SK-N-SH (cell line): ENCODE measurements at regions not wholly inside any gene's neighbourhood (a gene's known extent, or its start where the extent isn't known, plus 50 kb on each side); places are given as distances from the start of the nearest gene placed in this dataset.

ENCODE experiments used
- CTCF ChIA-PET: fragments of 300-600, 350-600 bp; formaldehyde crosslinking; extraction: SDS; loops from one replicate; lab custom pipeline; 2021; lab: Yijun Ruan, JAX
- POLR2A ChIA-PET: fragments of 350-600 bp; sonication (Branson Sonifier 250); formaldehyde crosslinking; extraction: SDS; loops from one replicate; lab custom pipeline; 2020; ENCODE audit warnings: antibody characterized with exemption, inconsistent platforms; lab: Yijun Ruan, JAX
- DNase-seq: peaks from one replicate; pipeline ENCODE4 v3.0.0; 2012
- H2AFZ ChIP-seq: fragments of 200-600 bp; sonication (generic); 2 replicates; pipeline ENCODE4 v1.8.1; 2016; ENCODE audit warnings: antibody characterized with exemption, mild to moderate bottlenecking, low read depth
- H3F3A ChIP-seq: fragments of 200-600 bp; sonication (generic); replicated peaks from 2 replicates; pipeline ENCODE3; 2016; ENCODE audit warnings: antibody characterized with exemption, mild to moderate bottlenecking; ENCODE audit not compliant: insufficient read depth
- H3K27ac ChIP-seq, 2 experiments: fragments of 200-500 bp in 1 of 2; fragments of 200-600 bp in 1 of 2; sonication (Bioruptor generic) in 1 of 2; sonication (generic), shearing (Covaris generic) in 1 of 2; 2 replicates each; pipeline versions ENCODE4 v1.5.1 to v1.6.1; 2014 to 2016; ENCODE audit warnings: low read depth in 2 of 2, inconsistent platforms in 1 of 2, low read length in 1 of 2, mild to moderate bottlenecking in 1 of 2, mixed read lengths in 1 of 2
- H3K27me3 ChIP-seq: fragments of 200-600 bp; sonication (generic), shearing (Covaris generic); 2 replicates; pipeline ENCODE4 v1.6.1; 2016; ENCODE audit warnings: mixed run types; ENCODE audit not compliant: insufficient read depth
- H3K36me3 ChIP-seq, 2 experiments: fragments of 200-500 bp in 1 of 2; fragments of 200-600 bp in 1 of 2; sonication (Bioruptor generic) in 1 of 2; sonication (generic) in 1 of 2; replicated peaks in 1 of 2; 2 replicates each; pipeline versions ENCODE3 to v1.5.1; 2014 to 2016; ENCODE audit warnings: low read length in 1 of 2, mild to moderate bottlenecking in 1 of 2; ENCODE audit not compliant: insufficient read depth in 2 of 2, control insufficient read depth in 1 of 2
- H3K4me1 ChIP-seq, 2 experiments: fragments of 200-500 bp in 1 of 2; fragments of 200-600 bp in 1 of 2; sonication (Bioruptor generic) in 1 of 2; sonication (generic), shearing (Covaris generic) in 1 of 2; 2 replicates each; pipeline versions ENCODE4 v1.5.1 to v1.6.1; 2014 to 2016; ENCODE audit warnings: low read depth in 1 of 2, low read length in 1 of 2, mixed run types in 1 of 2; ENCODE audit not compliant: insufficient read depth in 2 of 2, control insufficient read depth in 1 of 2
- H3K4me2 ChIP-seq: fragments of 200-600 bp; sonication (generic), shearing (Covaris generic); 2 replicates; pipeline ENCODE4 v1.6.1; 2017; ENCODE audit warnings: mixed run types
- H3K4me3 ChIP-seq, 2 experiments: fragments of 200-500 bp in 1 of 2; fragments of 200-600 bp in 1 of 2; sonication (Bioruptor generic) in 1 of 2; sonication (generic), shearing (Covaris generic) in 1 of 2; 2 replicates each; pipeline versions ENCODE4 v1.5.1 to v1.8.1; 2014 to 2016; ENCODE audit warnings: low read depth in 2 of 2, inconsistent platforms in 1 of 2, low read length in 1 of 2, mild to moderate bottlenecking in 1 of 2, mixed read lengths in 1 of 2, moderate library complexity in 1 of 2
- H3K79me2 ChIP-seq: fragments of 200-600 bp; sonication (generic); 2 replicates; pipeline ENCODE4 v1.8.1; 2017; ENCODE audit warnings: mild to moderate bottlenecking; ENCODE audit not compliant: insufficient read depth
- H3K9ac ChIP-seq: fragments of 200-600 bp; sonication (generic); 2 replicates; pipeline ENCODE4 v1.6.1; 2017; ENCODE audit warnings: mixed run types
- H3K9me2 ChIP-seq: fragments of 200-600 bp; sonication (generic); 2 replicates; pipeline ENCODE4 v1.6.1; 2017; ENCODE audit warnings: mixed run types
- H3K9me3 ChIP-seq: fragments of 200-600 bp; sonication (generic); 2 replicates; pipeline ENCODE4 v1.6.1; 2017; ENCODE audit warnings: mixed run types, mild to moderate bottlenecking, moderate library complexity
- H4K20me1 ChIP-seq: fragments of 200-600 bp; sonication (generic); 2 replicates; pipeline ENCODE4 v1.6.1; 2017; ENCODE audit warnings: mild to moderate bottlenecking, mixed run types; ENCODE audit not compliant: insufficient read depth
- CHD2 ChIP-seq: fragments of 150-350 bp; IDR thresholded peaks from 2 replicates; pipeline ENCODE4 v1.6.1; 2018; ENCODE audit warnings: low read length; ENCODE audit not compliant: partially characterized antibody
- EZH2phosphoT487 ChIP-seq: fragments of 200-600 bp; sonication (generic); IDR thresholded peaks from 2 replicates; pipeline ENCODE4 v1.6.1; 2017; ENCODE audit warnings: low read depth, mixed run types, mild to moderate bottlenecking, antibody characterized with exemption, moderate library complexity, borderline replicate concordance
- FOSL2 ChIP-seq: IDR thresholded peaks from 2 replicates; pipeline ENCODE4 v1.4.0; 2012; ENCODE audit warnings: low read depth, mild to moderate bottlenecking, moderate library complexity, borderline replicate concordance
- GABPA ChIP-seq: IDR thresholded peaks from 2 replicates; pipeline ENCODE4 v1.4.0; 2012; ENCODE audit warnings: low read depth, mild to moderate bottlenecking
- GATA2 ChIP-seq: sonication (generic); formaldehyde crosslinking; IDR thresholded peaks from 2 replicates; pipeline ENCODE4 v1.5.0; 2020; ENCODE audit warnings: mild to moderate bottlenecking, missing genetic modification reagents
- IRF3 ChIP-seq: fragments of 150-350 bp; IDR thresholded peaks from 2 replicates; pipeline ENCODE4 v1.6.1; 2016; ENCODE audit warnings: mild to moderate bottlenecking, low read depth, low read length
- MEF2A ChIP-seq: IDR thresholded peaks from 2 replicates; pipeline ENCODE4 v1.4.0; 2012; ENCODE audit warnings: low read depth, borderline replicate concordance
- MXI1 ChIP-seq: IDR thresholded peaks from 2 replicates; pipeline ENCODE4 v1.6.1; 2012; ENCODE audit warnings: mild to moderate bottlenecking, low read depth, low read length, improper control_type of control experiment
- RAD21 ChIP-seq: IDR thresholded peaks from 2 replicates; pipeline ENCODE4 v1.6.1; 2012; ENCODE audit warnings: mild to moderate bottlenecking, low read length
- REST ChIP-seq: IDR thresholded peaks from 2 replicates; pipeline ENCODE4 v1.6.1; 2012; ENCODE audit warnings: mild to moderate bottlenecking, low read depth, low read length, moderate library complexity
- RXRA ChIP-seq: IDR thresholded peaks from 2 replicates; pipeline ENCODE4 v1.4.0; 2012; ENCODE audit warnings: low read depth, mild to moderate bottlenecking, borderline replicate concordance
- WGBS: methylation state at CpG from one replicate; pipeline ENCODE4 v1.1.6; 2017; ENCODE audit warnings: low lambda C conversion rate; 5-methylcytosine and 5-hydroxymethylcytosine counted together
- TF ChIP-seq, protein P1 (sequence below): IDR thresholded peaks from 2 replicates; pipeline ENCODE4 v1.4.0; 2012; ENCODE audit warnings: low read depth, borderline replicate concordance
- TF ChIP-seq, protein P2 (sequence below): IDR thresholded peaks from 2 replicates; pipeline ENCODE4 v1.4.0; 2012; ENCODE audit warnings: low read depth, borderline replicate concordance
- TF ChIP-seq, protein P3 (sequence below): IDR thresholded peaks from 2 replicates; pipeline ENCODE4; 2012

- TF ChIP-seq IRF3: no peak
- no peak for TF ChIP-seq MXI1
- TF ChIP-seq, protein P1, sequence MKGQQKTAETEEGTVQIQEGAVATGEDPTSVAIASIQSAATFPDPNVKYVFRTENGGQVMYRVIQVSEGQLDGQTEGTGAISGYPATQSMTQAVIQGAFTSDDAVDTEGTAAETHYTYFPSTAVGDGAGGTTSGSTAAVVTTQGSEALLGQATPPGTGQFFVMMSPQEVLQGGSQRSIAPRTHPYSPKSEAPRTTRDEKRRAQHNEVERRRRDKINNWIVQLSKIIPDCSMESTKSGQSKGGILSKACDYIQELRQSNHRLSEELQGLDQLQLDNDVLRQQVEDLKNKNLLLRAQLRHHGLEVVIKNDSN: no peak
- no peak for TF ChIP-seq CHD2
- TF ChIP-seq REST: no peak
- TF ChIP-seq RAD21: no peak
- no peak for TF ChIP-seq FOSL2
- no peak for TF ChIP-seq EZH2phosphoT487
These were observed 193.5 kb upstream of the FAT1 start (continued) for GRCh38 chr4:186917136-186917535.

DNA sequence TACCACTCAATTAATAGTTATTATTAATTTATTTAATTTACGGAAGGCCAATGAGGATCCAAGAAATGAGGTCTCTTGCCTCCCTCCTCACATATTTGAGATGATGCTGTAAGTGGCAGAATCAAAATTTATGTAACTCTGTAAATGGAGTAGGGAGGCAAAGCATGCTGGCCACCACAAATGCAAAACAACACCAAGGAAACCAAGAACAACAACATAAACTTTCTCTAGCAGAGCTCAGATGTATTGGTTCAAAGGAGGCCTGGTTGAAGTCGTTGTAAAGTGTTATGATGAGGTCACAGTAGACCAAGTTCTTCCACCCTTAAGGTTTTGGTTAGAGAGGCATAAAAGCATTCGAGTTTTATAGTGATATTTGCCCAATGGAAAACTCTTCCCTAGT lies 194.8 kb upstream of the FAT1 start:
- ChIA-PET CTCF (no interaction called here), POLR2A (no interaction called here)
- Histone ChIP-seq H4K20me1 (no peaks in the 10 kb centered on the region), H3K27ac (no peak overlapping the region), H3K27me3 (no peaks in the 10 kb centered on the region), H3K36me3 (no peaks in the 10 kb centered on the region), H3K4me2 (no peak overlapping the region), H3K4me1 (no peaks in the 10 kb centered on the region), H3K9me3 (no peaks in the 10 kb centered on the region), H3K79me2 (no peaks in the 10 kb centered on the region), H2AFZ (no peak overlapping the region), H3K9ac (no peak overlapping the region), H3K4me3 (no peak overlapping the region), H3K9me2 (no peaks in the 10 kb centered on the region), H3F3A (no peaks in the 10 kb centered on the region)
- WGBS: 46% methylated on average over 3 of the region's 3 CpGs
- TF ChIP-seq REST: no peak
- no peak for TF ChIP-seq GABPA
- TF ChIP-seq GATA2: no peak
- TF ChIP-seq, protein P2, sequence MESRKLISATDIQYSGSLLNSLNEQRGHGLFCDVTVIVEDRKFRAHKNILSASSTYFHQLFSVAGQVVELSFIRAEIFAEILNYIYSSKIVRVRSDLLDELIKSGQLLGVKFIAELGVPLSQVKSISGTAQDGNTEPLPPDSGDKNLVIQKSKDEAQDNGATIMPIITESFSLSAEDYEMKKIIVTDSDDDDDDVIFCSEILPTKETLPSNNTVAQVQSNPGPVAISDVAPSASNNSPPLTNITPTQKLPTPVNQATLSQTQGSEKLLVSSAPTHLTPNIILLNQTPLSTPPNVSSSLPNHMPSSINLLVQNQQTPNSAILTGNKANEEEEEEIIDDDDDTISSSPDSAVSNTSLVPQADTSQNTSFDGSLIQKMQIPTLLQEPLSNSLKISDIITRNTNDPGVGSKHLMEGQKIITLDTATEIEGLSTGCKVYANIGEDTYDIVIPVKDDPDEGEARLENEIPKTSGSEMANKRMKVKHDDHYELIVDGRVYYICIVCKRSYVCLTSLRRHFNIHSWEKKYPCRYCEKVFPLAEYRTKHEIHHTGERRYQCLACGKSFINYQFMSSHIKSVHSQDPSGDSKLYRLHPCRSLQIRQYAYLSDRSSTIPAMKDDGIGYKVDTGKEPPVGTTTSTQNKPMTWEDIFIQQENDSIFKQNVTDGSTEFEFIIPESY: no peak
- TF ChIP-seq, protein P3, sequence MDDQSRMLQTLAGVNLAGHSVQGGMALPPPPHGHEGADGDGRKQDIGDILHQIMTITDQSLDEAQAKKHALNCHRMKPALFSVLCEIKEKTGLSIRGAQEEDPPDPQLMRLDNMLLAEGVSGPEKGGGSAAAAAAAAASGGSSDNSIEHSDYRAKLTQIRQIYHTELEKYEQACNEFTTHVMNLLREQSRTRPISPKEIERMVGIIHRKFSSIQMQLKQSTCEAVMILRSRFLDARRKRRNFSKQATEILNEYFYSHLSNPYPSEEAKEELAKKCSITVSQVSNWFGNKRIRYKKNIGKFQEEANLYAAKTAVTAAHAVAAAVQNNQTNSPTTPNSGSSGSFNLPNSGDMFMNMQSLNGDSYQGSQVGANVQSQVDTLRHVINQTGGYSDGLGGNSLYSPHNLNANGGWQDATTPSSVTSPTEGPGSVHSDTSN: no peak
- no peak for TF ChIP-seq MXI1
- no peak for TF ChIP-seq RXRA
- TF ChIP-seq MEF2A: no peak
- DNase-seq: no peak
